ENCODE measurements at regions not wholly inside any gene's neighbourhood (a gene's known extent, or its start where the extent isn't known, plus 50 kb on each side); places are given as distances from the start of the nearest gene placed in this dataset.

GRCh38 chr4:114191496-114191895 is 212.0 kb upstream of the ARSJ start:
- no peak for TF ChIP-seq CTCF (IDR thresholded peaks at IDR 0.05; ENCODE audit: unreplicated experiment in 3 of 3)
- no peaks in the 10 kb centered on the region for H3K27me3 Mint-ChIP-seq (ENCODE audit: low read depth)
- H3K4me3 Mint-ChIP-seq, result no peak overlapping the region
- no peaks in the 10 kb centered on the region for H3K36me3 Mint-ChIP-seq (ENCODE audit: low read depth)
- no peaks in the 10 kb centered on the region for H3K4me1 Mint-ChIP-seq
- no peaks in the 10 kb centered on the region for H3K9me3 Mint-ChIP-seq
- no peak overlapping the region for H3K27ac Mint-ChIP-seq

- H3K9me3 Mint-ChIP-seq, result no peaks in the 10 kb centered on the region
These were observed 213.4 kb upstream of the ARSJ start for GRCh38 chr4:114192854-114193253.

GRCh38 chr4:114193624-114194399 is 214.4 kb upstream of the ARSJ start:
- H3K27me3 Mint-ChIP-seq (ENCODE audit: low read depth), result no peaks in the 10 kb centered on the region
- H3K36me3 Mint-ChIP-seq (ENCODE audit: low read depth), result no peaks in the 10 kb centered on the region
- peaks cover under 1% of the 10 kb centered on the region for H3K9me3 Mint-ChIP-seq
- TF ChIP-seq CTCF (IDR thresholded peaks at IDR 0.05; ENCODE audit: unreplicated experiment in 3 of 3), result no peak
- H3K27ac Mint-ChIP-seq, result no peak overlapping the region
- H3K4me3 Mint-ChIP-seq, result no peak overlapping the region
- H3K4me1 Mint-ChIP-seq, result no peaks in the 10 kb centered on the region

More at GRCh38 chr4:114192854-114193253, 213.4 kb upstream of the ARSJ start:
- Mint-ChIP-seq H3K4me1 (no peaks in the 10 kb centered on the region), H3K4me3 (no peak overlapping the region), H3K27ac (no peak overlapping the region), H3K27me3 (ENCODE audit: low read depth) (no peaks in the 10 kb centered on the region), H3K36me3 (ENCODE audit: low read depth) (no peaks in the 10 kb centered on the region)
- TF ChIP-seq CTCF (IDR thresholded peaks at IDR 0.05; ENCODE audit: unreplicated experiment in 3 of 3), result no peak

GRCh38 chr4:114196606-114197005 is 217.2 kb upstream of the ARSJ start:
- H3K4me1 Mint-ChIP-seq, result no peaks in the 10 kb centered on the region
- no peak overlapping the region for H3K27ac Mint-ChIP-seq
- H3K36me3 Mint-ChIP-seq (ENCODE audit: low read depth), result no peaks in the 10 kb centered on the region
- TF ChIP-seq CTCF (IDR thresholded peaks at IDR 0.05; ENCODE audit: unreplicated experiment in 3 of 3), result no peak
- H3K9me3 Mint-ChIP-seq, result peaks cover 6% of the 10 kb centered on the region
- no peak overlapping the region for H3K4me3 Mint-ChIP-seq
- no peaks in the 10 kb centered on the region for H3K27me3 Mint-ChIP-seq (ENCODE audit: low read depth)

- Mint-ChIP-seq H3K4me3 (no peak overlapping the region), H3K36me3 (ENCODE audit: low read depth) (no peaks in the 10 kb centered on the region), H3K9me3 (peaks cover 6% of the 10 kb centered on the region), H3K4me1 (no peaks in the 10 kb centered on the region), H3K27ac (no peak overlapping the region), H3K27me3 (ENCODE audit: low read depth) (no peaks in the 10 kb centered on the region)
- no peak for TF ChIP-seq CTCF (IDR thresholded peaks at IDR 0.05; ENCODE audit: unreplicated experiment in 3 of 3)
These were observed 220.6 kb upstream of the ARSJ start for GRCh38 chr4:114200026-114200425.

GRCh38 chr4:114205261-114205660 is 225.8 kb upstream of the ARSJ start:
- H3K27me3 Mint-ChIP-seq (ENCODE audit: low read depth), result no peaks in the 10 kb centered on the region
- no peaks in the 10 kb centered on the region for H3K4me1 Mint-ChIP-seq
- no peak overlapping the region for H3K27ac Mint-ChIP-seq
- TF ChIP-seq CTCF (IDR thresholded peaks at IDR 0.05; ENCODE audit: unreplicated experiment in 3 of 3), result no peak
- no peaks in the 10 kb centered on the region for H3K36me3 Mint-ChIP-seq (ENCODE audit: low read depth)
- no peak overlapping the region for H3K4me3 Mint-ChIP-seq
- H3K9me3 Mint-ChIP-seq, result no peaks in the 10 kb centered on the region
